HG02981 (cell line): ENCODE measurements at regions not wholly inside any gene's neighbourhood (a gene's known extent, or its start where the extent isn't known, plus 50 kb on each side); places are given as distances from the start of the nearest gene placed in this dataset.
"Not testable (repeated sequence)": the region's sequence is repeated elsewhere in the genome, so short reads cannot be mapped to it uniquely, and the experiment has no call there.

ENCODE experiments used
- ATAC-seq: cut with Tn5 transposase; IDR thresholded peaks from one replicate; pipeline ENCODE4 v1.9.1; 2021; ENCODE audit warnings: mild to moderate bottlenecking, moderate library complexity; ENCODE audit not compliant: unreplicated experiment

- ATAC-seq = no peak
These were observed 69.5 kb downstream of the TPRA1 start for GRCh38 chr3:127520993-127521392.

- no peak for ATAC-seq
These were observed 72.0 kb downstream of the TPRA1 start for GRCh38 chr3:127518456-127519081.

- no peak for ATAC-seq
These were observed 78.3 kb downstream of the TPRA1 start for GRCh38 chr3:127512256-127512655.

- no peak for ATAC-seq
These were observed 89.4 kb downstream of the TPRA1 start for GRCh38 chr3:127501177-127501576.

- no peak for ATAC-seq
These were observed 92.9 kb downstream of the TPRA1 start for GRCh38 chr3:127497676-127498075.

- no peak for ATAC-seq
These were observed 93.4 kb downstream of the TPRA1 start for GRCh38 chr3:127497166-127497565.

- no peak for ATAC-seq
These were observed 94.5 kb downstream of the TPRA1 start for GRCh38 chr3:127495821-127496655.

GRCh38 chr3:127493924-127494646, 96.4 kb downstream of the TPRA1 start:
- no peak for ATAC-seq

GRCh38 chr3:127492426-127492825, 98.1 kb downstream of the TPRA1 start:
- no peak for ATAC-seq

GRCh38 chr3:127491909-127492308, 98.6 kb downstream of the TPRA1 start:
- no peak for ATAC-seq

- no peak for ATAC-seq
These were observed 99.2 kb downstream of the TPRA1 start for GRCh38 chr3:127491323-127491722.

- ATAC-seq = not testable (repeated sequence)
These were observed 99.6 kb downstream of the TPRA1 start for GRCh38 chr3:127491024-127491305.

GRCh38 chr3:127490271-127491023, 100.1 kb downstream of the TPRA1 start:
- ATAC-seq = no peak

GRCh38 chr3:127489357-127489756, 101.2 kb downstream of the TPRA1 start:
- no peak for ATAC-seq

- no peak for ATAC-seq
These were observed 101.8 kb downstream of the TPRA1 start for GRCh38 chr3:127488740-127489139.

GRCh38 chr3:127488141-127488672, 102.3 kb downstream of the TPRA1 start:
- ATAC-seq = no peak

- no peak for ATAC-seq
These were observed 103.3 kb downstream of the TPRA1 start for GRCh38 chr3:127487196-127487595.

GRCh38 chr3:127486321-127486944, 104.1 kb downstream of the TPRA1 start:
- no peak for ATAC-seq

GRCh38 chr3:127485396-127486170, 105.0 kb downstream of the TPRA1 start:
- no peak for ATAC-seq
